ENCODE measurements at regions not wholly inside any gene's neighbourhood (a gene's known extent, or its start where the extent isn't known, plus 50 kb on each side); places are given as distances from the start of the nearest gene placed in this dataset.

- no peak for DNase-seq (ENCODE audit: low spot score)
Measured at GRCh38 chr10:21207852-21208646, 310.9 kb upstream of the NEBL start.

- DNase-seq (ENCODE audit: low spot score), result no peak
Measured at GRCh38 chr10:21205328-21205727, 308.2 kb upstream of the NEBL start.

- no peak for DNase-seq (ENCODE audit: low spot score)
Measured at GRCh38 chr10:21203473-21204107, 306.5 kb upstream of the NEBL start.

- no peak for DNase-seq (ENCODE audit: low spot score)
Measured at GRCh38 chr10:21202776-21203462, 305.8 kb upstream of the NEBL start.

- no peak for DNase-seq (ENCODE audit: low spot score)
Measured at GRCh38 chr10:21199501-21199900, 302.4 kb upstream of the NEBL start.

- no peak for DNase-seq (ENCODE audit: low spot score)
Measured at GRCh38 chr10:21197838-21198237, 300.7 kb upstream of the NEBL start.

GRCh38 chr10:21196822-21197395 lies 299.8 kb upstream of the NEBL start:
- DNase-seq (ENCODE audit: low spot score), result no peak

- no peak for DNase-seq (ENCODE audit: low spot score)
Measured at GRCh38 chr10:21195252-21195651, 298.1 kb upstream of the NEBL start.

- DNase-seq (ENCODE audit: low spot score), result no peak
Measured at GRCh38 chr10:21194510-21194993, 297.4 kb upstream of the NEBL start.

GRCh38 chr10:21193196-21193595 lies 296.1 kb upstream of the NEBL start:
- DNase-seq (ENCODE audit: low spot score), result no peak

- DNase-seq (ENCODE audit: low spot score), result no peak
Measured at GRCh38 chr10:21191512-21191911, 294.4 kb upstream of the NEBL start.

- DNase-seq (ENCODE audit: low spot score), result no peak
Measured at GRCh38 chr10:21184984-21185383, 287.9 kb upstream of the NEBL start.

- no peak for DNase-seq (ENCODE audit: low spot score)
Measured at GRCh38 chr10:21184216-21184615, 287.1 kb upstream of the NEBL start.

GRCh38 chr10:21183025-21183424 lies 285.9 kb upstream of the NEBL start:
- no peak for DNase-seq (ENCODE audit: low spot score)

- DNase-seq (ENCODE audit: low spot score), result no peak
Measured at GRCh38 chr10:21181451-21181850, 284.3 kb upstream of the NEBL start.

GRCh38 chr10:21180604-21181003 lies 283.5 kb upstream of the NEBL start:
- no peak for DNase-seq (ENCODE audit: low spot score)

GRCh38 chr10:21176934-21177480 lies 279.9 kb upstream of the NEBL start:
- no peak for DNase-seq (ENCODE audit: low spot score)

- no peak for DNase-seq (ENCODE audit: low spot score)
Measured at GRCh38 chr10:21175797-21176196, 278.7 kb upstream of the NEBL start.

- DNase-seq (ENCODE audit: low spot score), result no peak
Measured at GRCh38 chr10:21174715-21175495, 277.8 kb upstream of the NEBL start.

- DNase-seq (ENCODE audit: low spot score), result peak; percentile 82
Measured at GRCh38 chr10:21173802-21174714, 276.9 kb upstream of the NEBL start.
